Spleen (tissue), 11 donors: ENCODE measurements at regions not wholly inside any gene's neighbourhood (a gene's known extent, or its start where the extent isn't known, plus 50 kb on each side); places are given as distances from the start of the nearest gene placed in this dataset.

ENCODE experiments used
- DNase-seq: peaks from one replicate; pipeline ENCODE4 v3.0.0-alpha.2; 2020
- H3K27ac ChIP-seq, 8 donors: fragments of 200-600 bp; sonication (generic) in 7 of 8; 1 replicate in 4 of 8; 2 replicates in 4 of 8; pipeline versions ENCODE4 v1.5.0 to v1.8.0; 2016 to 2021; ENCODE audit warnings: inconsistent platforms in 4 of 8, mild to moderate bottlenecking in 4 of 8, moderate library complexity in 1 of 8
- H3K27me3 ChIP-seq, 7 donors: fragments of 200-600 bp; sonication (generic) in 6 of 7; replicated peaks in 1 of 7; 1 replicate in 4 of 7; 2 replicates in 3 of 7; pipeline versions ENCODE4 v1.5.0 to v1.8.0; 2016 to 2021; ENCODE audit warnings: inconsistent platforms in 3 of 7, mild to moderate bottlenecking in 1 of 7
- H3K36me3 ChIP-seq, 6 donors: fragments of 200-600 bp; sonication (generic) in 5 of 6; 1 replicate in 4 of 6; 2 replicates in 2 of 6; pipeline versions ENCODE4 v1.5.0 to v1.8.0; 2016 to 2021; ENCODE audit warnings: inconsistent platforms in 2 of 6
- H3K4me1 ChIP-seq, 6 donors: fragments of 200-600 bp; sonication (generic) in 5 of 6; 1 replicate in 3 of 6; 2 replicates in 3 of 6; pipeline versions ENCODE4 v1.5.0 to v1.8.0; 2016 to 2021; ENCODE audit warnings: inconsistent platforms in 3 of 6
- H3K4me3 ChIP-seq, 8 donors: fragments of 200-600 bp; sonication (generic) in 7 of 8; 1 replicate in 4 of 8; 2 replicates in 4 of 8; pipeline versions ENCODE4 v1.5.0 to v1.8.0; 2016 to 2021; ENCODE audit warnings: inconsistent platforms in 4 of 8, mild to moderate bottlenecking in 4 of 8, moderate library complexity in 2 of 8
- H3K9me3 ChIP-seq, 8 donors: fragments of 200-600 bp; sonication (generic) in 7 of 8; 1 replicate in 4 of 8; 2 replicates in 4 of 8; pipeline versions ENCODE4 v1.5.0 to v1.8.0; 2016 to 2021; ENCODE audit warnings: inconsistent platforms in 4 of 8
- POLR2A ChIP-seq, 3 donors: fragments of 450-650 bp; IDR thresholded peaks; one replicate each; pipeline ENCODE4 v1.5.1; 2017; ENCODE audit warnings: antibody characterized with exemption in 3 of 3, mild to moderate bottlenecking in 1 of 3
- POLR2AphosphoS5 ChIP-seq, 3 donors: sonication (generic); formaldehyde crosslinking; IDR thresholded peaks; one replicate each; pipeline ENCODE4 v1.5.1; 2017; ENCODE audit warnings: antibody characterized with exemption in 3 of 3
- WGBS, 5 donors: extraction: QIAGEN DNeasy Blood & Tissue Kit in 3 of 5; methylation state at CpG; one replicate each; pipeline versions ENCODE4 v1.1.5 to v1.1.7; 2013 to 2018; 5-methylcytosine and 5-hydroxymethylcytosine counted together
- intact Hi-C: fragments of 100-400 bp; cut with DNase I; formaldehyde crosslinking; loops from one replicate; pipeline ENCODE4 v1.15.0; 2023; ENCODE audit warnings: low total_unique reads
- TF ChIP-seq, protein P1 (sequence below), 11 experiments: fragments of 200-600 bp in 7 of 11; fragments of 450-650 bp in 4 of 11; sonication (generic) in 4 of 11; IDR thresholded peaks in 8 of 11; conservative IDR thresholded peaks in 3 of 11; 1 replicate in 7 of 11; 2 replicates in 4 of 11; pipeline versions ENCODE4 v1.4.0 to v1.8.0; 2016 to 2021; ENCODE audit warnings: antibody characterized with exemption in 11 of 11, inconsistent platforms in 4 of 11, mild to moderate bottlenecking in 1 of 11
- donor health status: healthy with polysubstance abuse.
- donor health status: DM: no; HTN: no; CAD: no; lungs with moderate emphysema.
- donor health status: DM: no; HTN: no; CAD: no.
- donor health status: Bipolar disorder and iron deficiency.
- donor health status: healthy.
- donor health status: DM: no; HTN: no; CAD: no.
- donor health status: DM: yes; HTN: yes; CAD: no.

DNA sequence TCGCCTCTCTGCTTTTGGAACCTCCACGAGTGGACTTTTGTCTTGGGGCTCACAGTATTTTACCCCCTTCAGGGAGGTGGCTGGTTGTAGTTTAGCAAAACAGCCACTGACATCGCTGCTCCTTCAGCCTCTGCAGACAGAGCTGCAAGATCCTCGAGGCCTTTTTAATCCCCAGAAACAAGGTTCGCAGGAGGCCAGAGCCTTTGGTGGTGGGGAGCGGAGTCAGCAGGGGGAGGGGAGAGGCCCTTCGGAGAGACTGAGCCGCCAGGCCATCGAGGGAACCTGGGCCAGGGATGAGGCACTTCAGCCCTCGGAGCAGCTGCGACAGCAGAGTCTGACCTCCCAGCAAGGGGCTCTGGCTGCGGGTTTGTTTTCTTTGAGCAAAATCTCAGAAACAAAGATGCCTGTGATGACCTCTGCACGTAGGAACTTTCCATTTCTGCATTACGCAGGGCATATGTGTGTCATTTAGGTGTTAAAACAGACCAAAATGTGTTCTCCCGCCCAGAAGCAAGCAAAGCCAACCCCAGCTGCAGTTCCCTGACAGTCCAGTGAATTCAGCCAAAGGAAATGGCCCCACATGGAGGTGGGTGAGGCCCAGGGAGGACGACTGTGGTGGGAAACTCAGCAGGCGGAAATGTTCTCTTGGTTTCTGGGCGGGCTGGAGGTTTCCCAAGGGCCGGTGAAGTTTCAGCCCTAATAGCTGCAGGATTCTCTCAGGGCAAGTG is 171.2 kb upstream of the SULF2 start:
- WGBS, 5 donors, result 81 to 88% (median 83%) methylated on average over 19 of the region's 19 CpGs
- no peaks in the 10 kb centered on the region for H3K4me1 ChIP-seq
- TF ChIP-seq POLR2AphosphoS5 (IDR thresholded peaks at IDR 0.05) (no peak), POLR2A (IDR thresholded peaks at IDR 0.05) (no peak)
- TF ChIP-seq, protein P1, sequence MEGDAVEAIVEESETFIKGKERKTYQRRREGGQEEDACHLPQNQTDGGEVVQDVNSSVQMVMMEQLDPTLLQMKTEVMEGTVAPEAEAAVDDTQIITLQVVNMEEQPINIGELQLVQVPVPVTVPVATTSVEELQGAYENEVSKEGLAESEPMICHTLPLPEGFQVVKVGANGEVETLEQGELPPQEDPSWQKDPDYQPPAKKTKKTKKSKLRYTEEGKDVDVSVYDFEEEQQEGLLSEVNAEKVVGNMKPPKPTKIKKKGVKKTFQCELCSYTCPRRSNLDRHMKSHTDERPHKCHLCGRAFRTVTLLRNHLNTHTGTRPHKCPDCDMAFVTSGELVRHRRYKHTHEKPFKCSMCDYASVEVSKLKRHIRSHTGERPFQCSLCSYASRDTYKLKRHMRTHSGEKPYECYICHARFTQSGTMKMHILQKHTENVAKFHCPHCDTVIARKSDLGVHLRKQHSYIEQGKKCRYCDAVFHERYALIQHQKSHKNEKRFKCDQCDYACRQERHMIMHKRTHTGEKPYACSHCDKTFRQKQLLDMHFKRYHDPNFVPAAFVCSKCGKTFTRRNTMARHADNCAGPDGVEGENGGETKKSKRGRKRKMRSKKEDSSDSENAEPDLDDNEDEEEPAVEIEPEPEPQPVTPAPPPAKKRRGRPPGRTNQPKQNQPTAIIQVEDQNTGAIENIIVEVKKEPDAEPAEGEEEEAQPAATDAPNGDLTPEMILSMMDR (IDR thresholded peaks at IDR 0.05 in 8 of 11, conservative IDR thresholded peaks at IDR 0.05 in 3 of 11), result no peak
- intact Hi-C loops, result no loop called here
- no peak for DNase-seq
- no peak overlapping the region for H3K4me3 ChIP-seq
- H3K27ac ChIP-seq, result no peak overlapping the region
- no peaks in the 10 kb centered on the region for H3K36me3 ChIP-seq
- peaks cover 0 to 4% (median 0%) of the 10 kb centered on the region in 7 donors for H3K27me3 ChIP-seq
- no peaks in the 10 kb centered on the region for H3K9me3 ChIP-seq

GRCh38 chr20:47953471-47953870 is 168.2 kb upstream of the SULF2 start:
- TF ChIP-seq, protein P1 (IDR thresholded peaks at IDR 0.05 in 8 of 11, conservative IDR thresholded peaks at IDR 0.05 in 3 of 11), result no peak
- TF ChIP-seq POLR2AphosphoS5 (IDR thresholded peaks at IDR 0.05) (no peak), POLR2A (IDR thresholded peaks at IDR 0.05) (no peak)
- WGBS, 5 donors, result 68 to 82% (median 77%) methylated on average over 6 of the region's 6 CpGs
- DNase-seq, result no peak
- no peaks in the 10 kb centered on the region for H3K9me3 ChIP-seq
- H3K4me3 ChIP-seq, result no peak overlapping the region
- H3K4me1 ChIP-seq, result no peaks in the 10 kb centered on the region
- H3K27ac ChIP-seq, result no peak overlapping the region
- H3K36me3 ChIP-seq, result no peaks in the 10 kb centered on the region
- peaks cover 0 to 4% (median 0%) of the 10 kb centered on the region in 7 donors for H3K27me3 ChIP-seq
- intact Hi-C loops, result no loop called here

- H3K9me3 ChIP-seq, result no peaks in the 10 kb centered on the region
- H3K27ac ChIP-seq, result no peak overlapping the region
- no peaks in the 10 kb centered on the region for H3K36me3 ChIP-seq
- no peak for TF ChIP-seq POLR2A (IDR thresholded peaks at IDR 0.05)
- TF ChIP-seq POLR2AphosphoS5 (IDR thresholded peaks at IDR 0.05), result no peak
- TF ChIP-seq, protein P1 (IDR thresholded peaks at IDR 0.05 in 8 of 11, conservative IDR thresholded peaks at IDR 0.05 in 3 of 11), result no peak
- 71 to 85% (median 78%) methylated on average over 5 to 9 of the region's 9 CpGs for WGBS, 5 donors
- H3K4me1 ChIP-seq, result no peaks in the 10 kb centered on the region
- no peak for DNase-seq
- no peak overlapping the region for H3K4me3 ChIP-seq
- peaks cover 0 to 3% (median 0%) of the 10 kb centered on the region in 7 donors for H3K27me3 ChIP-seq
- intact Hi-C loops, result no loop called here
These were observed 166.8 kb upstream of the SULF2 start for GRCh38 chr20:47952023-47952564.

DNA sequence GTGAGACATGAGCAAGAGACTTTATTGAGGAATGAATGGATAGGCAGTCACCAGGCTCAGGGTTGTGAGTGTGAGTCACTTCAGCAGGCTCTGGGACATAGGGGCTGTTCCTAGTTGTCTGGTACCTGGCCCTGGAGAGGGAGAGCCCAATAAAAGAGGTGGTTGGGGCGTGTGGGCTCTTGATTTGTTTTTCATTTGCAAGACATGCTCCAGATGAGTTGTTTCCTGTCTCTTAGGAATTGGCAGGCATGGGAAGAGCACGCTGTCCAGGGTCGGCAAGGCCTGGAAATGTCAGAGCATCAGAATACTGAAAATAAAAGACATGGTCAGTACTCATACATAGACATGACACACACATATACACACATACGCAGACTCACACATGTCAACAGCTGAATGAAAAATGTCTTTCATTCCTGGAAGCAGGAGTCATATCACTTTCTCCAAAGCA is 166.3 kb upstream of the SULF2 start:
- Histone ChIP-seq H3K4me3 (no peak overlapping the region), H3K27me3 (no peaks in the 10 kb centered on the region), H3K36me3 (no peaks in the 10 kb centered on the region), H3K27ac (no peak overlapping the region), H3K9me3 (no peaks in the 10 kb centered on the region), H3K4me1 (no peaks in the 10 kb centered on the region)
- WGBS, 5 donors, result 39 to 68% (median 52%) methylated on average over 4 of the region's 4 CpGs
- TF ChIP-seq, protein P1 (IDR thresholded peaks at IDR 0.05 in 8 of 11, conservative IDR thresholded peaks at IDR 0.05 in 3 of 11), result no peak
- intact Hi-C loops, result no loop called here
- no peak for DNase-seq
